ENCODE measurements at regions not wholly inside any gene's neighbourhood (a gene's known extent, or its start where the extent isn't known, plus 50 kb on each side); places are given as distances from the start of the nearest gene placed in this dataset.
A peak's percentile ranks its signal among the peaks of the same experiment; 100 is the strongest.

GRCh38 chrX:43527801-43528200, 128.3 kb upstream of the MAOA start:
- Mint-ChIP-seq H3K27me3 (peaks cover 3% of the 10 kb centered on the region), H3K4me3 (no peak overlapping the region), H3K4me1 (peaks cover 4% of the 10 kb centered on the region), H3K27ac (no peak overlapping the region), H3K36me3 (ENCODE audit: low read depth) (peaks cover 2% of the 10 kb centered on the region), H3K9me3 (ENCODE audit: low read depth) (no peaks in the 10 kb centered on the region)
- intact Hi-C loops (cut with DNase I, micrococcal nuclease) = no loop called here
- ATAC-seq (no peak), DNase-seq (no peak)
- ChIA-PET CTCF (no interaction called here), POLR2A (no interaction called here)

GRCh38 chrX:43530837-43531236, 125.3 kb upstream of the MAOA start:
- ChIA-PET POLR2A (no interaction called here), CTCF (no interaction called here)
- Mint-ChIP-seq H3K4me3 (no peak overlapping the region), H3K27ac (no peak overlapping the region), H3K9me3 (ENCODE audit: low read depth) (peaks cover 4% of the 10 kb centered on the region), H3K27me3 (peaks cover 3% of the 10 kb centered on the region), H3K36me3 (ENCODE audit: low read depth) (no peaks in the 10 kb centered on the region), H3K4me1 (peaks cover 4% of the 10 kb centered on the region)
- no peak for ATAC-seq
- no peak for DNase-seq
- intact Hi-C loops (cut with DNase I, micrococcal nuclease) = no loop called here

DNA sequence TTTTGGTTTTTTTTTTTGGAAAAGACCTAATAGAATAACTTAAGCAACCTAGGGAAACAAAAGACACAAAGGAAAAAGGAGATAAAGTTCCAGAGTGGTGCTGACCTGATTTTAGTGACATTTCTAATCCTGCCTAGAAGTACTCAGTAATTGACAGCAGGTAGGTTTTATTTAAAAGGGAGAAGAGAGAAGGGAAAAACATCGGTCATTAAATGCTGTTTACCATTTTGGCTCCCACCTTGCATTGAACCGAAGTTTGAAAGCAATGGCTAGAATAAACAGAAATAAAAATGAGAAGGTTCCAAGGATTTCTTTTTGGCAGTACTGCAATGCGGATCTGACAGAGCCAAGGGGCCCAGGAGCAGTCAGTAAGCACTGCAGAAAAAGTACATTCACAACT, 115.8 kb upstream of the MAOA start:
- Mint-ChIP-seq H3K27ac (no peak overlapping the region), H3K9me3 (ENCODE audit: low read depth) (no peaks in the 10 kb centered on the region), H3K36me3 (ENCODE audit: low read depth) (no peaks in the 10 kb centered on the region), H3K4me3 (no peak overlapping the region), H3K4me1 (no peaks in the 10 kb centered on the region), H3K27me3 (no peaks in the 10 kb centered on the region)
- no peak for DNase-seq
- ChIA-PET POLR2A (no interaction called here), CTCF (no interaction called here)
- intact Hi-C loops (cut with DNase I, micrococcal nuclease) = no loop called here
- no peak for ATAC-seq

DNA sequence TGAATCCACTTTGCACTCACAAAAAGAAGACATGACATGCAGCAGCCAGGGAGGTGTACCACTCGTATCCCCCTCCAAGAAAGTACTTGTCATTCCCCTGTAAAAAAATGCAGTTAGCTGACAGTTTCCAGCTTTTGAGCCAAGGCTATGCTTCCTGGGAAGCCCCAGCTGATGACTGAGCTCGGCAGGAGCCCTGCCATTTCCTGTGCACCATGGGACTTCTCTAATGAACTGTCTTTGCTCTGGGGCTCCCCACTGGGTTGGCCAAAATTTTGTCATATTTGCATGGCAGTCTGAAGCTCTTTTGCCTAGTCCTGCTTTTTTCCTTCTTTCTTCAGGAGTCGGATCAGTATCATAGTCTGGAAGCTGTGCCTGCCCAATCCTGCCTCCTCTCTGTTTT, 104.5 kb upstream of the MAOA start:
- Mint-ChIP-seq H3K27ac (no peak overlapping the region), H3K27me3 (peaks cover 2% of the 10 kb centered on the region), H3K9me3 (ENCODE audit: low read depth) (no peaks in the 10 kb centered on the region), H3K4me1 (no peaks in the 10 kb centered on the region), H3K36me3 (ENCODE audit: low read depth) (no peaks in the 10 kb centered on the region), H3K4me3 (no peak overlapping the region)
- no peak for ATAC-seq
- ChIA-PET POLR2A (no interaction called here), CTCF (interaction anchor here (0.8 kb wide), 1 partner anchor 202 kb away, joined by 3 read pairs; no protein-coding TSS in a partner anchor)
- intact Hi-C loops (cut with DNase I, micrococcal nuclease) = loop anchor here in 1 of 2 experiments (10.0 kb wide), 1 partner anchor 1767 kb away; no protein-coding TSS in a partner anchor
- DNase-seq = no peak

GRCh38 chrX:43552156-43552555, 103.9 kb upstream of the MAOA start:
- intact Hi-C loops (cut with DNase I, micrococcal nuclease) = loop anchor here in 1 of 2 experiments (10.0 kb wide), 1 partner anchor 1767 kb away; no protein-coding TSS in a partner anchor
- Mint-ChIP-seq H3K4me3 (no peak overlapping the region), H3K27ac (no peak overlapping the region), H3K9me3 (ENCODE audit: low read depth) (no peaks in the 10 kb centered on the region), H3K36me3 (ENCODE audit: low read depth) (no peaks in the 10 kb centered on the region), H3K4me1 (no peaks in the 10 kb centered on the region), H3K27me3 (peaks cover 2% of the 10 kb centered on the region)
- ATAC-seq (no peak), DNase-seq (no peak)
- ChIA-PET CTCF (interaction anchor here (0.8 kb wide), 1 partner anchor 203 kb away, joined by 3 read pairs; no protein-coding TSS in a partner anchor), POLR2A (no interaction called here)

DNA sequence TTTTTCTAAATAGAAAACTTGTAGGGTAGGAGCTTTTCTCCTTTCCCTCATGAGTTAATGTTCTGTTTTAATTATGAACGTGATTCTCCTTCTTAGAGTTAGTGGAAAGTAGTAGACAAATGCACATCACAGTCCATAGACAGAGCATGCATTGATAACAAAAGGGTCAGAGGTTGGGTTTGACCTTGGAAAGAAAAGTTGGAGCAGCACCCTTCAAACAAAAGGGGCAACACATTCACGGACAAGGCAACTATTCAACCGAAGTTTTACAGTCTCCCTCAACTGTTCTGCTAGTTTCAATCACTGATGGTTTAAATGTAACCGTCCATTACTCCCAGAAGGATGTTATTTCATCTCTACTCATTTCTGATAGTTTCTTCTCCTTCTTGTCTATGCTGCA, 103.4 kb upstream of the MAOA start:
- ChIA-PET POLR2A (no interaction called here), CTCF (no interaction called here)
- Mint-ChIP-seq H3K36me3 (ENCODE audit: low read depth) (no peaks in the 10 kb centered on the region), H3K9me3 (ENCODE audit: low read depth) (no peaks in the 10 kb centered on the region), H3K4me3 (no peak overlapping the region), H3K27me3 (peaks cover 2% of the 10 kb centered on the region), H3K27ac (no peak overlapping the region), H3K4me1 (no peaks in the 10 kb centered on the region)
- intact Hi-C loops (cut with DNase I, micrococcal nuclease) = loop anchor here in 1 of 2 experiments (10.0 kb wide), 1 partner anchor 1768 kb away; no protein-coding TSS in a partner anchor
- DNase-seq (no peak), ATAC-seq (no peak)

DNA sequence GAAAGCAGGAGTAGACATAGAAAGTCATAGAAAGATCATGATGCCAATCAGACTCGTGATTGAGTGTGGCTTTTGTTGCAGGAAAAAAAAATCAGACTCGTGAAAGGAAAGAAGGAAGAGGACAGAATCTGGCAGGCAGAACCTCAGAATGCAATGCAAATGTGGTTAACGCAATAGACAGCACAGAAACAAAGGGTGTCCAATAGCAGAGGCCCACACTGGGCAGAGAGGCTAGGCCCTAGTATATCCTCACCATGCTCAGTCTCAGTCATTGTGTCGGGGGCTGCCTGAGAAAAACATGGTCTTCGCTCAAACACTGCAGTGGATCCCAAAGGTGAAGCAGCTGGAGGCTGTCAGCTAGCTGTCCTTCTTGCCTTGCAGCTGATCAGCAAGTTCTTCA, 102.8 kb upstream of the MAOA start:
- ChIA-PET POLR2A (no interaction called here), CTCF (no interaction called here)
- no peak for DNase-seq
- Mint-ChIP-seq H3K27me3 (peaks cover under 1% of the 10 kb centered on the region), H3K36me3 (ENCODE audit: low read depth) (no peaks in the 10 kb centered on the region), H3K9me3 (ENCODE audit: low read depth) (no peaks in the 10 kb centered on the region), H3K27ac (no peak overlapping the region), H3K4me1 (no peaks in the 10 kb centered on the region), H3K4me3 (no peak overlapping the region)
- no peak for ATAC-seq
- intact Hi-C loops (cut with DNase I, micrococcal nuclease) = loop anchor here in 1 of 2 experiments (10.0 kb wide), 1 partner anchor 1768 kb away; no protein-coding TSS in a partner anchor

GRCh38 chrX:43556207-43556606, 99.9 kb upstream of the MAOA start:
- ChIA-PET POLR2A (no interaction called here), CTCF (interaction anchor here (0.7 to 1.2 kb wide), 3 partner anchors 35 to 207 kb away, joined by 3 to 4 read pairs (median 3); no protein-coding TSS in a partner anchor)
- Mint-ChIP-seq H3K27me3 (no peaks in the 10 kb centered on the region), H3K36me3 (ENCODE audit: low read depth) (no peaks in the 10 kb centered on the region), H3K27ac (no peak overlapping the region), H3K9me3 (ENCODE audit: low read depth) (no peaks in the 10 kb centered on the region), H3K4me1 (no peaks in the 10 kb centered on the region), H3K4me3 (no peak overlapping the region)
- intact Hi-C loops (cut with DNase I, micrococcal nuclease) = loop anchor here (5.0 to 10.0 kb wide), 2 partner anchors 1759 to 1771 kb away; no protein-coding TSS in a partner anchor
- DNase-seq (no peak), ATAC-seq (no peak)

DNA sequence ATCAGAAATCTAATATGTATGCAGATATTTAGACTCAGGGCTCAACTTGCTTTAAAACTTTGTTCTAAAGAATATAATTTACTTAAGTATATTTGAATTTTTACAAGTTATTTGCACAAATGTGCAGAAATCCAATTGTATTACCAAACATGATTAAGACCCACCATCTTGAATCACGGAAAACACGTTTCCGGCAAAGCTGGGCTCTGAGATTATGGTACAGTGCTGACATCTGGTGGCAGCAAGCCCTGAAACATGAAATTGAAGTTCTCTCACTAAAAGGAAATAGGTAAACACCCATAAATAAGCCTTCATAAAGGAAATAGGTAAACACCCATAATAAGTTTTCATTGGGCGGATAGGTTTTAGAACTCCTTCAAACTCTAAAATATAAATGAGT, 98.3 kb upstream of the MAOA start:
- DNase-seq (peak; percentile 72), ATAC-seq (no peak)
- ChIA-PET POLR2A (no interaction called here), CTCF (interaction anchor here (0.6 to 1.5 kb wide), 9 partner anchors 10 to 1776 kb away, joined by 3 to 14 read pairs (median 3); no protein-coding TSS in a partner anchor)
- Mint-ChIP-seq H3K4me3 (no peak overlapping the region), H3K4me1 (no peaks in the 10 kb centered on the region), H3K27me3 (no peaks in the 10 kb centered on the region), H3K9me3 (ENCODE audit: low read depth) (no peaks in the 10 kb centered on the region), H3K36me3 (ENCODE audit: low read depth) (no peaks in the 10 kb centered on the region), H3K27ac (no peak overlapping the region)
- intact Hi-C loops (cut with DNase I, micrococcal nuclease) = loop anchor here (1.0 to 10.0 kb wide), 4 partner anchors 208 to 1777 kb away; no protein-coding TSS in a partner anchor

DNA sequence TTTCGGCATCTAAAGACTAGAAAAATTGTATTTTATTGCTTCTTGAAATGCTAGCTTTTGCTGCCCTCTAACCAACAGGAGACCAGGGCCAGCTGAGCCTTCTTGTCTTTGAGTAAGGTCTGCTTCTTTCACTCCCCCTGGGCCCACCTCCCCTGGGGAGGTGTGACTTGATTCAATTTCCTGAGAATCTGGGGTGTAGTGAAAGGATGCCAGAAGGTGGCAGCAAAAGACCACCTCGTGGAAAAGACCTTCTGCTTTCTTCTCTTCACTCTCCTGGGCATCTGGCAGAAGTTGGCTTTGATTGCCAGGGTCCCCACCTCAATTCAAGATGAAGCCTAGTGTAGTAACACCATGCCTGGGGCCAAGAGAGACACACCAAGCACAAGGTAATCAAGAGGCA, 96.5 kb upstream of the MAOA start:
- ChIA-PET POLR2A (no interaction called here), CTCF (interaction anchor here (0.6 to 1.2 kb wide), 7 partner anchors 183 to 584 kb away, joined by 3 to 10 read pairs (median 3); no protein-coding TSS in a partner anchor)
- intact Hi-C loops (cut with DNase I, micrococcal nuclease) = loop anchor here (1.0 to 10.0 kb wide), 4 partner anchors 191 to 1779 kb away; no protein-coding TSS in a partner anchor
- ATAC-seq (no peak), DNase-seq (peak; percentile 54)
- no peak overlapping the region for H3K4me3 Mint-ChIP-seq
- H3K36me3 Mint-ChIP-seq (ENCODE audit: low read depth) = no peaks in the 10 kb centered on the region
- H3K27ac Mint-ChIP-seq = no peak overlapping the region
- H3K27me3 Mint-ChIP-seq = no peaks in the 10 kb centered on the region
- H3K4me1 Mint-ChIP-seq = no peaks in the 10 kb centered on the region
- no peaks in the 10 kb centered on the region for H3K9me3 Mint-ChIP-seq (ENCODE audit: low read depth)

- no peak for ATAC-seq
- H3K36me3 Mint-ChIP-seq (ENCODE audit: low read depth) = no peaks in the 10 kb centered on the region
- CTCF ChIA-PET = interaction anchor here (0.8 to 1.1 kb wide), 2 partner anchors 190 to 939 kb away, joined by 3 to 6 read pairs; no protein-coding TSS in a partner anchor
- no peaks in the 10 kb centered on the region for H3K9me3 Mint-ChIP-seq (ENCODE audit: low read depth)
- no peaks in the 10 kb centered on the region for H3K4me1 Mint-ChIP-seq
- H3K4me3 Mint-ChIP-seq = no peak overlapping the region
- intact Hi-C loops (cut with DNase I, micrococcal nuclease) = no loop called here
- no peak for DNase-seq
- POLR2A ChIA-PET = no interaction called here
- H3K27me3 Mint-ChIP-seq = no peaks in the 10 kb centered on the region
- no peak overlapping the region for H3K27ac Mint-ChIP-seq
These were observed 95.7 kb upstream of the MAOA start for GRCh38 chrX:43560247-43560946.

GRCh38 chrX:43562372-43562771, 93.7 kb upstream of the MAOA start:
- ATAC-seq (no peak), DNase-seq (no peak)
- Mint-ChIP-seq H3K4me3 (no peak overlapping the region), H3K27me3 (no peaks in the 10 kb centered on the region), H3K36me3 (ENCODE audit: low read depth) (no peaks in the 10 kb centered on the region), H3K9me3 (ENCODE audit: low read depth) (no peaks in the 10 kb centered on the region), H3K4me1 (no peaks in the 10 kb centered on the region), H3K27ac (no peak overlapping the region)
- ChIA-PET CTCF (interaction anchor here (1.1 kb wide), 1 partner anchor 1781 kb away, joined by 3 read pairs; no protein-coding TSS in a partner anchor), POLR2A (no interaction called here)
- intact Hi-C loops (cut with DNase I, micrococcal nuclease) = no loop called here
